ENCODE measurements at regions not wholly inside any gene's neighbourhood (a gene's known extent, or its start where the extent isn't known, plus 50 kb on each side); places are given as distances from the start of the nearest gene placed in this dataset.

GRCh38 chr16:5577463-5577862 is 479.9 kb upstream of the EEF2KMT start:
- no peaks in the 10 kb centered on the region for H4K20me1 ChIP-seq (ENCODE audit: low read length)
- no TSS peak for BruUV-seq (replicated peaks)
- intact Hi-C loops (cut with micrococcal nuclease): no loop called here
- ATAC-seq (no peak), DNase-seq (no peak)
- no peak overlapping the region for H3K4me3 ChIP-seq (ENCODE audit: low read length)
- H3K9me3 ChIP-seq (ENCODE audit: low read length): no peaks in the 10 kb centered on the region
- no peaks in the 10 kb centered on the region for H3K9me2 ChIP-seq (replicated peaks; ENCODE audit: low read length)
- no peaks in the 10 kb centered on the region for H3F3A ChIP-seq (ENCODE audit: low read length, unreplicated experiment)
- no peaks in the 10 kb centered on the region for H3K27me3 ChIP-seq (ENCODE audit: low read length)
- H3K4me2 ChIP-seq (ENCODE audit: low read length): no peak overlapping the region
- H3K79me2 ChIP-seq (ENCODE audit: low read length): no peaks in the 10 kb centered on the region
- POLR2A ChIA-PET (ENCODE audit: unreplicated experiment): no interaction called here
- H3K27ac ChIP-seq (ENCODE audit: low read length): no peak overlapping the region
- H3K4me1 ChIP-seq (ENCODE audit: insufficient read depth, low read length): no peaks in the 10 kb centered on the region
- TF ChIP-seq EZH2phosphoT487 (IDR thresholded peaks at IDR 0.05; ENCODE audit: borderline replicate concordance, low read length) (no peak), EZH2 (IDR thresholded peaks at IDR 0.05; ENCODE audit: low read length, unreplicated experiment) (no peak), CTCF (conservative IDR thresholded peaks at IDR 0.05; ENCODE audit: low read depth, low read length) (no peak)
- H3K36me3 ChIP-seq (ENCODE audit: low read depth, low read length): no peaks in the 10 kb centered on the region
- CTCF ChIA-PET: no interaction called here
- H3K9ac ChIP-seq (ENCODE audit: low read length): no peak overlapping the region
- no peak overlapping the region for H2AFZ ChIP-seq (ENCODE audit: low read length)

GRCh38 chr16:5575646-5576245 is 478.2 kb upstream of the EEF2KMT start:
- ChIA-PET POLR2A (ENCODE audit: unreplicated experiment) (no interaction called here), CTCF (no interaction called here)
- Histone ChIP-seq H2AFZ (ENCODE audit: low read length) (no peak overlapping the region), H3K4me1 (ENCODE audit: insufficient read depth, low read length) (no peaks in the 10 kb centered on the region), H3K4me2 (ENCODE audit: low read length) (no peak overlapping the region), H3K27me3 (ENCODE audit: low read length) (no peaks in the 10 kb centered on the region), H4K20me1 (ENCODE audit: low read length) (no peaks in the 10 kb centered on the region), H3K36me3 (ENCODE audit: low read depth, low read length) (no peaks in the 10 kb centered on the region), H3K9me2 (replicated peaks; ENCODE audit: low read length) (no peaks in the 10 kb centered on the region), H3K27ac (ENCODE audit: low read length) (no peak overlapping the region), H3K9me3 (ENCODE audit: low read length) (no peaks in the 10 kb centered on the region), H3K79me2 (ENCODE audit: low read length) (no peaks in the 10 kb centered on the region), H3F3A (ENCODE audit: low read length, unreplicated experiment) (no peaks in the 10 kb centered on the region), H3K9ac (ENCODE audit: low read length) (no peak overlapping the region), H3K4me3 (ENCODE audit: low read length) (no peak overlapping the region)
- TF ChIP-seq CTCF (conservative IDR thresholded peaks at IDR 0.05; ENCODE audit: low read depth, low read length) (no peak), EZH2phosphoT487 (IDR thresholded peaks at IDR 0.05; ENCODE audit: borderline replicate concordance, low read length) (no peak), EZH2 (IDR thresholded peaks at IDR 0.05; ENCODE audit: low read length, unreplicated experiment) (no peak)
- no TSS peak for BruUV-seq (replicated peaks)
- ATAC-seq (no peak), DNase-seq (no peak)
- intact Hi-C loops (cut with micrococcal nuclease): no loop called here

GRCh38 chr16:5575121-5575520 is 477.5 kb upstream of the EEF2KMT start:
- Histone ChIP-seq H3K27me3 (ENCODE audit: low read length) (no peaks in the 10 kb centered on the region), H3K9me2 (replicated peaks; ENCODE audit: low read length) (no peaks in the 10 kb centered on the region), H3K9me3 (ENCODE audit: low read length) (no peaks in the 10 kb centered on the region), H3K4me3 (ENCODE audit: low read length) (no peak overlapping the region), H3K27ac (ENCODE audit: low read length) (no peak overlapping the region), H4K20me1 (ENCODE audit: low read length) (no peaks in the 10 kb centered on the region), H2AFZ (ENCODE audit: low read length) (no peak overlapping the region), H3K4me1 (ENCODE audit: insufficient read depth, low read length) (no peaks in the 10 kb centered on the region), H3K4me2 (ENCODE audit: low read length) (no peak overlapping the region), H3K9ac (ENCODE audit: low read length) (no peak overlapping the region), H3K79me2 (ENCODE audit: low read length) (no peaks in the 10 kb centered on the region), H3K36me3 (ENCODE audit: low read depth, low read length) (no peaks in the 10 kb centered on the region), H3F3A (ENCODE audit: low read length, unreplicated experiment) (no peaks in the 10 kb centered on the region)
- BruUV-seq (replicated peaks): no TSS peak
- no peak for TF ChIP-seq EZH2phosphoT487 (IDR thresholded peaks at IDR 0.05; ENCODE audit: borderline replicate concordance, low read length)
- no peak for TF ChIP-seq CTCF (conservative IDR thresholded peaks at IDR 0.05; ENCODE audit: low read depth, low read length)
- no peak for TF ChIP-seq EZH2 (IDR thresholded peaks at IDR 0.05; ENCODE audit: low read length, unreplicated experiment)
- intact Hi-C loops (cut with micrococcal nuclease): no loop called here
- ChIA-PET POLR2A (ENCODE audit: unreplicated experiment) (no interaction called here), CTCF (no interaction called here)
- ATAC-seq: no peak
- no peak for DNase-seq
